ENCODE measurements at regions not wholly inside any gene's neighbourhood (a gene's known extent, or its start where the extent isn't known, plus 50 kb on each side); places are given as distances from the start of the nearest gene placed in this dataset.

- 77 to 80% methylated on average over 5 of the region's 5 CpGs for WGBS, 2 donors
- H3K27me3 ChIP-seq, result no peaks in the 10 kb centered on the region
- DNase-seq (no peak), ATAC-seq (no peak)
- H3K4me1 ChIP-seq, result peaks cover 20% of the 10 kb centered on the region
- TF ChIP-seq POLR2A (IDR thresholded peaks at IDR 0.05) (no peak), CTCF (IDR thresholded peaks at IDR 0.05) (no peak)
- no peak overlapping the region for H3K27ac ChIP-seq
- no peak overlapping the region for H3K4me3 ChIP-seq
- intact Hi-C loops (cut with DNase I), result no loop called here
- no peaks in the 10 kb centered on the region for H3K9me3 ChIP-seq
- H3K36me3 ChIP-seq (replicated peaks in 1 of 2; ENCODE audit: insufficient read depth in 1 of 2, low read depth in 2 of 2), result no peaks in the 10 kb centered on the region
Observed at GRCh38 chr14:66375046-66375964, 110.9 kb upstream of the CCDC196 start.

- Histone ChIP-seq H3K4me3 (no peak overlapping the region), H3K9me3 (no peaks in the 10 kb centered on the region), H3K36me3 (replicated peaks in 1 of 2; ENCODE audit: insufficient read depth in 1 of 2, low read depth in 2 of 2) (no peaks in the 10 kb centered on the region), H3K27ac (no peak overlapping the region), H3K4me1 (peaks cover 21% of the 10 kb centered on the region), H3K27me3 (no peaks in the 10 kb centered on the region)
- TF ChIP-seq POLR2A (IDR thresholded peaks at IDR 0.05) (no peak), CTCF (IDR thresholded peaks at IDR 0.05) (no peak)
- ATAC-seq (no peak), DNase-seq (no peak)
- 91 to 95% methylated on average over 1 of the region's 1 CpG for WGBS, 2 donors
- intact Hi-C loops (cut with DNase I), result no loop called here
Observed at GRCh38 chr14:66377574-66377973, 108.6 kb upstream of the CCDC196 start.

- Histone ChIP-seq H3K27me3 (no peaks in the 10 kb centered on the region), H3K4me3 (no peak overlapping the region), H3K4me1 (peaks cover 21% of the 10 kb centered on the region), H3K27ac (peak overlapping the region in 3 of 4 donors; percentile 27 to 47 (median 37)), H3K36me3 (replicated peaks in 1 of 2; ENCODE audit: insufficient read depth in 1 of 2, low read depth in 2 of 2) (no peaks in the 10 kb centered on the region), H3K9me3 (no peaks in the 10 kb centered on the region)
- ATAC-seq (peak; percentile 100), DNase-seq (peak; percentile 89 to 98 (median 94))
- WGBS, 2 donors, result 52 to 64% methylated on average over 4 of the region's 4 CpGs
- intact Hi-C loops (cut with DNase I), result no loop called here
- TF ChIP-seq POLR2A (IDR thresholded peaks at IDR 0.05) (no peak), CTCF (IDR thresholded peaks at IDR 0.05) (peak in 1 of 7 experiments; percentile 7)
Observed at GRCh38 chr14:66378712-66379505, 107.3 kb upstream of the CCDC196 start.

- H3K4me1 ChIP-seq, result peaks cover 21% of the 10 kb centered on the region
- peak overlapping the region in 2 of 4 donors; percentile 7 to 37 for H3K27ac ChIP-seq
- TF ChIP-seq POLR2A (IDR thresholded peaks at IDR 0.05), result no peak
- no peak for ATAC-seq
- DNase-seq, result peak in 3 of 4 donors; percentile 12 to 48 (median 26)
- intact Hi-C loops (cut with DNase I), result no loop called here
- no peaks in the 10 kb centered on the region for H3K36me3 ChIP-seq (replicated peaks in 1 of 2; ENCODE audit: insufficient read depth in 1 of 2, low read depth in 2 of 2)
- H3K27me3 ChIP-seq, result no peaks in the 10 kb centered on the region
- no peak overlapping the region for H3K4me3 ChIP-seq
- no peaks in the 10 kb centered on the region for H3K9me3 ChIP-seq
- 30 to 40% methylated on average over 1 of the region's 1 CpG for WGBS, 2 donors
Observed at GRCh38 chr14:66380143-66380542, 106.0 kb upstream of the CCDC196 start.

GRCh38 chr14:66381755-66382154 is 104.4 kb upstream of the CCDC196 start:
- H3K36me3 ChIP-seq (replicated peaks in 1 of 2; ENCODE audit: insufficient read depth in 1 of 2, low read depth in 2 of 2), result no peaks in the 10 kb centered on the region
- H3K27me3 ChIP-seq, result no peaks in the 10 kb centered on the region
- H3K4me3 ChIP-seq, result no peak overlapping the region
- 43 to 83% methylated on average over 1 of the region's 1 CpG for WGBS, 2 donors
- intact Hi-C loops (cut with DNase I), result no loop called here
- no peak for DNase-seq
- H3K9me3 ChIP-seq, result no peaks in the 10 kb centered on the region
- no peak for TF ChIP-seq POLR2A (IDR thresholded peaks at IDR 0.05)
- TF ChIP-seq CTCF (IDR thresholded peaks at IDR 0.05), result no peak
- peaks cover 21% of the 10 kb centered on the region for H3K4me1 ChIP-seq
- no peak overlapping the region for H3K27ac ChIP-seq
- no peak for ATAC-seq

All from body of pancreas (tissue), 4 donors.